OCI-LY1 (cell line): ENCODE measurements at regions not wholly inside any gene's neighbourhood (a gene's known extent, or its start where the extent isn't known, plus 50 kb on each side); places are given as distances from the start of the nearest gene placed in this dataset.

Source experiments
- EZH2 ChIP-seq: fragments of 200-600 bp; sonication (generic), shearing (Covaris generic); IDR thresholded peaks from 2 replicates; pipeline ENCODE4 v1.8.0; 2017; ENCODE audit warnings: borderline replicate concordance, mixed run types, mild to moderate bottlenecking, antibody characterized with exemption, low read length, moderate library complexity, mixed read lengths
- TF ChIP-seq, protein P1 (sequence below): fragments of 200-600 bp; sonication (generic), shearing (Covaris generic); IDR thresholded peaks from 2 replicates; pipeline ENCODE4 v1.5.1; 2017; ENCODE audit warnings: mild to moderate bottlenecking, antibody characterized with exemption, low read length, moderate library complexity, mixed read lengths

GRCh38 chr9:88075506-88075905 lies 62.8 kb downstream of the SPATA31C2 start:
- TF ChIP-seq, protein P1, sequence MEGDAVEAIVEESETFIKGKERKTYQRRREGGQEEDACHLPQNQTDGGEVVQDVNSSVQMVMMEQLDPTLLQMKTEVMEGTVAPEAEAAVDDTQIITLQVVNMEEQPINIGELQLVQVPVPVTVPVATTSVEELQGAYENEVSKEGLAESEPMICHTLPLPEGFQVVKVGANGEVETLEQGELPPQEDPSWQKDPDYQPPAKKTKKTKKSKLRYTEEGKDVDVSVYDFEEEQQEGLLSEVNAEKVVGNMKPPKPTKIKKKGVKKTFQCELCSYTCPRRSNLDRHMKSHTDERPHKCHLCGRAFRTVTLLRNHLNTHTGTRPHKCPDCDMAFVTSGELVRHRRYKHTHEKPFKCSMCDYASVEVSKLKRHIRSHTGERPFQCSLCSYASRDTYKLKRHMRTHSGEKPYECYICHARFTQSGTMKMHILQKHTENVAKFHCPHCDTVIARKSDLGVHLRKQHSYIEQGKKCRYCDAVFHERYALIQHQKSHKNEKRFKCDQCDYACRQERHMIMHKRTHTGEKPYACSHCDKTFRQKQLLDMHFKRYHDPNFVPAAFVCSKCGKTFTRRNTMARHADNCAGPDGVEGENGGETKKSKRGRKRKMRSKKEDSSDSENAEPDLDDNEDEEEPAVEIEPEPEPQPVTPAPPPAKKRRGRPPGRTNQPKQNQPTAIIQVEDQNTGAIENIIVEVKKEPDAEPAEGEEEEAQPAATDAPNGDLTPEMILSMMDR = no peak
- TF ChIP-seq EZH2 = no peak
